NB4 (cell line): ENCODE measurements at regions not wholly inside any gene's neighbourhood (a gene's known extent, or its start where the extent isn't known, plus 50 kb on each side); places are given as distances from the start of the nearest gene placed in this dataset.

Source experiments
- CTCF ChIP-seq: IDR thresholded peaks from one replicate; pipeline ENCODE4 v1.5.1; 2012; ENCODE audit warnings: low read depth, low read length
- POLR2A ChIP-seq: IDR thresholded peaks from 2 replicates; pipeline ENCODE4 v1.6.1; 2011; ENCODE audit warnings: mild to moderate bottlenecking; ENCODE audit not compliant: insufficient read length; ENCODE audit errors: extremely low read depth

- TF ChIP-seq CTCF: no peak
- no peak for TF ChIP-seq POLR2A
Observed at GRCh38 chrX:99242001-99242400, 1168.1 kb downstream of the PCDH19 start.
